Stomach (tissue), 8 donors: ENCODE measurements at regions not wholly inside any gene's neighbourhood (a gene's known extent, or its start where the extent isn't known, plus 50 kb on each side); places are given as distances from the start of the nearest gene placed in this dataset.
A peak's percentile ranks its signal among the peaks of the same experiment; 100 is the strongest.

Source experiments
- DNase-seq, 2 donors: peaks; one replicate each; pipeline versions ENCODE4 v3.0.0 to v3.0.0-alpha.2; 2013 to 2019
- H3K27ac ChIP-seq, 5 donors: fragments of 200-600 bp in 4 of 5; sonication (generic) in 4 of 5; one replicate each; pipeline ENCODE4 v1.5.1; 2013 to 2019; ENCODE audit warnings: mild to moderate bottlenecking in 1 of 5, moderate library complexity in 1 of 5
- H3K27me3 ChIP-seq, 3 donors: fragments of 200-600 bp; sonication (generic); one replicate each; pipeline ENCODE4 v1.5.1; 2017 to 2019; ENCODE audit warnings: mixed run types in 1 of 3
- H3K36me3 ChIP-seq, 4 donors: fragments of 200-600 bp; sonication (generic); 1 replicate in 3 of 4; 2 replicates in 1 of 4; pipeline ENCODE4 v1.5.1; 2016 to 2019
- H3K4me1 ChIP-seq, 4 donors: fragments of 200-600 bp; sonication (generic); one replicate each; pipeline ENCODE4 v1.5.1; 2016 to 2019
- H3K4me3 ChIP-seq, 4 donors: fragments of 200-600 bp; sonication (generic) in 3 of 4; one replicate each; pipeline ENCODE4 v1.5.1; 2016 to 2019; ENCODE audit warnings: mild to moderate bottlenecking in 1 of 4
- H3K9me3 ChIP-seq, 4 donors: fragments of 200-600 bp; sonication (generic); one replicate each; pipeline ENCODE4 v1.5.1; 2016 to 2019
- EP300 ChIP-seq: sonication (generic); formaldehyde crosslinking; IDR thresholded peaks from one replicate; pipeline ENCODE4 v1.6.1; 2017; ENCODE audit warnings: antibody characterized with exemption
- POLR2A ChIP-seq, 4 donors: fragments of 450-650 bp; IDR thresholded peaks; one replicate each; pipeline ENCODE4 v1.6.1; 2016; ENCODE audit warnings: antibody characterized with exemption in 4 of 4, control low read depth in 2 of 4, mild to moderate bottlenecking in 1 of 4, moderate library complexity in 1 of 4
- POLR2AphosphoS5 ChIP-seq, 3 donors: sonication (generic); formaldehyde crosslinking; IDR thresholded peaks; one replicate each; pipeline ENCODE4 v1.6.1; 2016; ENCODE audit warnings: antibody characterized with exemption in 3 of 3
- WGBS, 5 donors: extraction: QIAGEN DNeasy Blood & Tissue Kit in 3 of 5; methylation state at CpG; one replicate each; pipeline versions ENCODE4 v1.1.5 to v1.1.7; 2013 to 2018; 5-methylcytosine and 5-hydroxymethylcytosine counted together
- intact Hi-C: fragments of 100-400 bp; cut with DNase I; formaldehyde crosslinking; loops from one replicate; pipeline ENCODE4 v1.15.1; 2023; ENCODE audit warnings: low total_unique reads
- TF ChIP-seq, protein P1 (sequence below), 7 experiments: fragments of 450-650 bp in 4 of 7; fragments of 200-600 bp in 3 of 7; sonication (generic) in 3 of 7; IDR thresholded peaks; one replicate each; pipeline ENCODE4 v1.5.1; 2016 to 2019; ENCODE audit warnings: antibody characterized with exemption in 7 of 7, control low read depth in 2 of 7, mild to moderate bottlenecking in 1 of 7
- donor health status: healthy with polysubstance abuse.
- donor health status: Bipolar disorder and iron deficiency.
- donor health status: healthy.

DNA sequence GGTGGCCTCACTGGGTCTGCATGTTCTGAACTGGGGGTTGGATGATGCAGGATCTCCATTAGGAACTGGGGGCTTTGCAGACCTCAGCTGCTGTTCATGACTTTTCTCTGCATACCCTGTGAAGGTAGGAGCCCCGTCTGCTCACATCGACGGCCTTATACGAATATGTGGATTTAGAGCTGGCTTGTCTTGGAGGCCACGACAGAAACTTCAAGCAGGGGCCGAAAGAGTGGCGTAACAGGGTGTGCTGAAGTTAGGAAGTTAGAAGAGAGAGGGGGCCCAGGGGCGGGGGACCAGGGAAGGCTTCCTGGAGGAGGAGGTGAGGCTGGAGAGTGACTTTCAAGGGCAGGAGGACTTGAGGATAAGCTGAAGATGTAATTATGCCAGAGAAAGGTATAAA lies 144.9 kb downstream of the TSN start:
- H3K9me3 ChIP-seq, result no peaks in the 10 kb centered on the region
- no peak overlapping the region for H3K27ac ChIP-seq
- no peak for DNase-seq
- peaks cover 0 to 13% (median 7%) of the 10 kb centered on the region in 3 donors for H3K27me3 ChIP-seq
- no peak overlapping the region for H3K4me3 ChIP-seq
- WGBS, 5 donors, result 80 to 90% (median 85%) methylated on average over 8 of the region's 8 CpGs
- H3K4me1 ChIP-seq, result peaks cover 0 to 5% (median 0%) of the 10 kb centered on the region in 4 donors
- intact Hi-C loops, result no loop called here
- TF ChIP-seq POLR2AphosphoS5 (IDR thresholded peaks at IDR 0.05) (no peak), POLR2A (IDR thresholded peaks at IDR 0.05) (no peak), EP300 (no peak)
- TF ChIP-seq, protein P1, sequence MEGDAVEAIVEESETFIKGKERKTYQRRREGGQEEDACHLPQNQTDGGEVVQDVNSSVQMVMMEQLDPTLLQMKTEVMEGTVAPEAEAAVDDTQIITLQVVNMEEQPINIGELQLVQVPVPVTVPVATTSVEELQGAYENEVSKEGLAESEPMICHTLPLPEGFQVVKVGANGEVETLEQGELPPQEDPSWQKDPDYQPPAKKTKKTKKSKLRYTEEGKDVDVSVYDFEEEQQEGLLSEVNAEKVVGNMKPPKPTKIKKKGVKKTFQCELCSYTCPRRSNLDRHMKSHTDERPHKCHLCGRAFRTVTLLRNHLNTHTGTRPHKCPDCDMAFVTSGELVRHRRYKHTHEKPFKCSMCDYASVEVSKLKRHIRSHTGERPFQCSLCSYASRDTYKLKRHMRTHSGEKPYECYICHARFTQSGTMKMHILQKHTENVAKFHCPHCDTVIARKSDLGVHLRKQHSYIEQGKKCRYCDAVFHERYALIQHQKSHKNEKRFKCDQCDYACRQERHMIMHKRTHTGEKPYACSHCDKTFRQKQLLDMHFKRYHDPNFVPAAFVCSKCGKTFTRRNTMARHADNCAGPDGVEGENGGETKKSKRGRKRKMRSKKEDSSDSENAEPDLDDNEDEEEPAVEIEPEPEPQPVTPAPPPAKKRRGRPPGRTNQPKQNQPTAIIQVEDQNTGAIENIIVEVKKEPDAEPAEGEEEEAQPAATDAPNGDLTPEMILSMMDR (IDR thresholded peaks at IDR 0.05), result no peak
- H3K36me3 ChIP-seq, result no peaks in the 10 kb centered on the region

GRCh38 chr2:121902171-121902591 lies 146.7 kb downstream of the TSN start:
- WGBS, 5 donors, result 71 to 80% (median 72%) methylated on average over 10 to 18 of the region's 18 CpGs

GRCh38 chr2:121902616-121903015 lies 147.2 kb downstream of the TSN start:
- no peaks in the 10 kb centered on the region for H3K36me3 ChIP-seq
- H3K4me1 ChIP-seq, result peaks cover 0 to 5% (median 0%) of the 10 kb centered on the region in 4 donors
- TF ChIP-seq, protein P1 (IDR thresholded peaks at IDR 0.05), result no peak
- TF ChIP-seq EP300 (no peak), POLR2A (IDR thresholded peaks at IDR 0.05) (no peak), POLR2AphosphoS5 (IDR thresholded peaks at IDR 0.05) (no peak)
- 75 to 80% (median 77%) methylated on average over 13 of the region's 13 CpGs for WGBS, 5 donors
- no peak overlapping the region for H3K4me3 ChIP-seq
- H3K9me3 ChIP-seq, result no peaks in the 10 kb centered on the region
- intact Hi-C loops, result no loop called here
- DNase-seq, result no peak
- no peak overlapping the region for H3K27ac ChIP-seq
- peaks cover 0 to 13% (median 7%) of the 10 kb centered on the region in 3 donors for H3K27me3 ChIP-seq

More at GRCh38 chr2:121902171-121902591, 146.7 kb downstream of the TSN start:
- H3K27me3 ChIP-seq, result peaks cover 0 to 13% (median 7%) of the 10 kb centered on the region in 3 donors
- no peak overlapping the region for H3K4me3 ChIP-seq
- TF ChIP-seq, protein P1 (IDR thresholded peaks at IDR 0.05), result no peak
- DNase-seq, result peak in 1 of 2 donors; percentile 14
- no peaks in the 10 kb centered on the region for H3K36me3 ChIP-seq
- H3K27ac ChIP-seq, result no peak overlapping the region
- H3K4me1 ChIP-seq, result peaks cover 0 to 5% (median 0%) of the 10 kb centered on the region in 4 donors
- intact Hi-C loops, result no loop called here
- no peaks in the 10 kb centered on the region for H3K9me3 ChIP-seq

DNA sequence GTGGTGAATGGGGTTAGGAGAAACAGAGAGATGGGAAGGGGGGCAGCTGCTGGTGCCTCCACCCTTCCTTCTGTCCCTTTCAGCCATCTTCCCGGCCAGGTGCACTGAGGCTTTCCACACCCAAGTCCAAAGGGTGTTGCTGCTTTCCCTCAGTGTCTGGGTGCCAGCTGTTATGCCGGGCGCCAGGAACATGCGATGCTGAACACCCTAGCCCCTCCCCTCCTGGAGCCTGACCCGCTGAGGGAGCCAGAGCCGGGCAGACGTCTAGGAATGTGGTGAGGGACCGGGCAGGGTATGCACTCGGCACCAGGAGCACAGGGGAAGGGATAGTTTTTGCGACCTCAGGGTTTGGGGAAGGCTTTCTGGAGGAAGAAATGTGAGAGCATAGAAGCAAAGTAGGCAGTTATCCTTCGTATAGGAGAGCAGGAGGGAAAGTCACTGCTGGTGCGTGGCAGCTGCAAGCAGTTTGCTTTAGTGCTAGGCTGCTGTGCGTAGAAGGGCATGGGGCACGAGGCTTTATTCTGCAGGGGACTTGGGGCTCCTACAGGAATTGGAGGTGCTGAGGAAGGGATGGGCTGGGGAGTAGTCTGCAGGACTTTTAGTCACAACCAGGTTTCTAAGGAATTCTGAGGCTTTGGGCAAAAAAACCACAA lies 147.7 kb downstream of the TSN start:
- Histone ChIP-seq H3K27ac (no peak overlapping the region), H3K4me3 (no peak overlapping the region), H3K9me3 (no peaks in the 10 kb centered on the region), H3K27me3 (peaks cover 0 to 16% (median 7%) of the 10 kb centered on the region in 3 donors), H3K4me1 (peaks cover 0 to 5% (median 0%) of the 10 kb centered on the region in 4 donors), H3K36me3 (no peaks in the 10 kb centered on the region)
- peak in 1 of 2 donors; percentile 30 for DNase-seq
- WGBS, 5 donors, result 46 to 58% (median 52%) methylated on average over 13 to 14 of the region's 14 CpGs
- intact Hi-C loops, result no loop called here
- TF ChIP-seq POLR2AphosphoS5 (IDR thresholded peaks at IDR 0.05) (no peak), EP300 (no peak), POLR2A (IDR thresholded peaks at IDR 0.05) (no peak)
- TF ChIP-seq, protein P1 (IDR thresholded peaks at IDR 0.05), result no peak
